ENCODE measurements at regions not wholly inside any gene's neighbourhood (a gene's known extent, or its start where the extent isn't known, plus 50 kb on each side); places are given as distances from the start of the nearest gene placed in this dataset.

GRCh38 chr22:47807506-47807905, 1045.1 kb downstream of the TBC1D22A start:
- no peak for DNase-seq (ENCODE audit: low spot score)
- Histone ChIP-seq H3K4me3 (no peak overlapping the region), H3K27ac (no peak overlapping the region)
- no peak for TF ChIP-seq CTCF (IDR thresholded peaks at IDR 0.05)

GRCh38 chr22:47806894-47807293, 1044.4 kb downstream of the TBC1D22A start:
- no peak for TF ChIP-seq CTCF (IDR thresholded peaks at IDR 0.05)

GRCh38 chr22:47805394-47805935, 1043.0 kb downstream of the TBC1D22A start:
- no peak overlapping the region for H3K4me3 ChIP-seq
- DNase-seq (ENCODE audit: low spot score): peak; percentile 36
- no peak for TF ChIP-seq CTCF (IDR thresholded peaks at IDR 0.05)
- H3K27ac ChIP-seq: no peak overlapping the region

More at GRCh38 chr22:47806894-47807293, 1044.4 kb downstream of the TBC1D22A start:
- H3K27ac ChIP-seq: no peak overlapping the region
- no peak overlapping the region for H3K4me3 ChIP-seq
- peak; percentile 36 for DNase-seq (ENCODE audit: low spot score)

- TF ChIP-seq CTCF (IDR thresholded peaks at IDR 0.05): no peak
- Histone ChIP-seq H3K27ac (no peak overlapping the region), H3K4me3 (no peak overlapping the region)
- DNase-seq (ENCODE audit: low spot score): no peak
Measured at GRCh38 chr22:47804281-47804680, 1041.8 kb downstream of the TBC1D22A start.

- peak; percentile 62 for DNase-seq (ENCODE audit: low spot score)
- TF ChIP-seq CTCF (IDR thresholded peaks at IDR 0.05): no peak
Measured at GRCh38 chr22:47802421-47802820, 1040.0 kb downstream of the TBC1D22A start.

GRCh38 chr22:47801541-47802245, 1039.2 kb downstream of the TBC1D22A start:
- no peak overlapping the region for H3K4me3 ChIP-seq
- DNase-seq (ENCODE audit: low spot score): peak; percentile 63
- no peak overlapping the region for H3K27ac ChIP-seq
- TF ChIP-seq CTCF (IDR thresholded peaks at IDR 0.05): no peak

More at GRCh38 chr22:47802421-47802820, 1040.0 kb downstream of the TBC1D22A start:
- H3K27ac ChIP-seq: no peak overlapping the region
- no peak overlapping the region for H3K4me3 ChIP-seq

- no peak for DNase-seq (ENCODE audit: low spot score)
- H3K4me3 ChIP-seq: no peak overlapping the region
- no peak for TF ChIP-seq CTCF (IDR thresholded peaks at IDR 0.05)
- no peak overlapping the region for H3K27ac ChIP-seq
Measured at GRCh38 chr22:47798229-47798628, 1035.8 kb downstream of the TBC1D22A start.
